CD4-positive, alpha-beta T cell treated with Interleukin-21 for 1 hour (primary cell): ENCODE measurements at regions not wholly inside any gene's neighbourhood (a gene's known extent, or its start where the extent isn't known, plus 50 kb on each side); places are given as distances from the start of the nearest gene placed in this dataset.
"Not testable (repeated sequence)": the region's sequence is repeated elsewhere in the genome, so short reads cannot be mapped to it uniquely, and the experiment has no call there.

Experiments used
- DNase-seq: peaks from one replicate; pipeline ENCODE4 v3.0.0-alpha.2; 2020

DNA sequence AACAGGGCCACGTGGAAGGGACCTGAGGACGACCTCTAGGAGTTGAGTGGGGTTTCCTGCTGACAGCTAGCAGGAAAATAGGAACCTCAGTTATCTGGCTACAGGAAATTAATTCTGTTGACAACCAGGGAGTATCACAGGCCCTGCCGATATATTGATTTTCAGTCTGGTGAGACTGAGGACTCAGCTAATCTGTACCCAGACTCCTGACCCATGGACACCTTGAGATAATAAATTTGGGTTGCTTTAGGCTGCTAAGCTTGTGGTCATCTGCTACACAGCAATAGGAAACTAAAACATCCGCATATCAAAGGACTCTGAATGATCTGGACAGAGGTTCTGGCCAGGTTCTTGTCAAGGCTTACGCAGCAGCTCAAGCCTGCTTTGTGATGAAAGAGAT is 80.8 kb upstream of the CNEP1R1 start:
- DNase-seq: no peak

DNA sequence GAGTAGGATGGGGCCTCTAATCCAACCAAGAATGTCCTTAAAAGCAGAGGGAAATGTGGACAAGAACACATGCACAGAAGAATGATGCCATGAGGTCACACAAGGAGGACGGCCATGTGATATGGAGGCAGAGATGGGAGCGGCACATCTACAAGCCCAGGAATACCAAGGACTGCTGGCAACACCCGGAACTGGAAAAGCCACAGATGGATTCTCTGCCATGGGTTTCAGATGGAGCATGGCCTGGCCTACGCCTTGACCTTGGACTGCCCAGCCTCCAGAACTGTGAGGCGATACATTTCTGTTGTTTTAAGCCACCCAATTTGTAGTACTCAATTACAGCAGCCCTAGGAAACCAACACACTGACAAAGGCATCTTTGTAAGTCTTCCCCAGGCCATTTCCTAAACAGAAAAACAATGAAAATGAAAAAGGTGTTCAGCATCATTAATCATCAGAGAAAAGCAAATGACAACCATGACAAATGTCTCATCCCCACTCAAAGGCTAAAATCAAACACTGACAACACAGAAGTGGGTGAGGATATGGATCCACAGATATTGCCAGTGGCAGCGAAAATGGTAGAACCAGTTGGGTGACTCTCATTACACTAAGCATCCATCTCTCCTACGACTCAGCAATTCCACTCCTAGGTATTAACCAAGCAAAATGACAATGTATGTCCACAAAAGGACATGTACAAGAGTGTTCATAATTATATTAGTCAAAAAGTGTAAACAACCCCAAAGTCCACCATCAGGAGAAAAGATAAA is 76.9 kb upstream of the CNEP1R1 start:
- DNase-seq: no peak

DNA sequence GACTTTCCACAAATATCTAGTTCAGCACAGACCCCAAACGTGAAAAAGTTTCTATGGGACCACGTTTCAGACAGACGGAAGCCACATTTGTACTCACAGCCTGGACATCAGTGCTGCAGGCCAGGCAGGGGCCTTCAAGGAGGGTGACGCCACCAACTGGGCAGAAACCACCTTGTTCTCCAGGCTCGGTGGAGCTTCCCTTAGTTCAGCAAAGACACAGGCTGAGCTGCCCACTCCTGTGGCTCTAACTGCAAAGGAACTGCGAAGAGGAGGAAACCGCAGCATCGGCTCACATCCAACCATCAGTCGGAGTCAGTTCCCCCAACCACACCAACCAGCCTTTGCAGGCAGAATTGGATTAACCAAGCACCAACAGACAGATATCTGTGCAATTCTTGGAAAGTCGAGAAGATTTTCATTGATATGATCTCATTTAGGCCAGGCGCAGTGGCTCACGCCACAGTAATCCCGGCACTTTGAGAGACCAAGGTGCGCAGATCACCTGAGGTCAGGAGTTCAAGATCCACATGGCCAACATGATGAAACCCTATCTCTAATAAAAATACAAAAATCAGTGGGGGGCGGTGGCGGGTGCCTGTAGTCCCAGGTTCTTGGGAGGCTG is 73.3 kb upstream of the CNEP1R1 start:
- no peak for DNase-seq

DNA sequence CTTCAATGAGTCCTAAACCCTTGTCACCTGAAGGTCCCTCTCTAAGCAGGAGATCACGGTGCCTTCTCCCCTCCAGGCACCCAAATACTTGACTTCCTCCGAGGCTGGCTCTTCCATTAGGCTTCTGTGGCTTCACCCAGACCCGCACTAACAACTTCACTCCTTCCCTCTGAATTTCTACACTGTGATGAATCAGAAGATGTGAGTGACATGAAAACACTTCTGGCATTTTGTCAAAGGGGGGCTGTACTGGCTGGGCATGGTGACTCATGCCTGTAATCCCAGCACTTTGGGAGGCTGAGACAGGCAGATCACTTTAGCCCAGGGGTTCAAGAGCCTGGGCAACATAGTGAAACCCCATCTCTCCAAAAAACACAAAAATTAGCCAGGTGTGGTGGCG is 72.6 kb upstream of the CNEP1R1 start:
- DNase-seq: no peak

DNA sequence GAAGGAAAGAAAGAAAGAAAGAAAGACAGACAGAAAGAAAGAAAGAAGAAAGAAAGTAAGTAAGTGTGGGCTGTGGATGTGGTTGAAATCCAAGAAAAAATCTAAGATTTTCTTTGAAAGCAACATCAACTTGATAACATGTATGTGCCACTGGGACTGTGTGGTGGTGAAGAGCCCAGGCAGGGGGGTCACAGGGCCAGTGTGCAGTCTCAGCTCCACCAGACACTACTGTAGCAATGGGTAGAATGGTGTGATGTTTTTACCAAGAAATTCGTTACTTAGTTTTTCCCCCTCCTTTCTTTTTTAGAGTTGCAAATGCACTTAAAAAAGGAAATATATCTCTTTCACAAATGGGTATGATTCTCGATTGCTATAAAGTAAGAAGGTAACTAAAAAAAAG is 71.9 kb upstream of the CNEP1R1 start:
- DNase-seq: no peak

DNA sequence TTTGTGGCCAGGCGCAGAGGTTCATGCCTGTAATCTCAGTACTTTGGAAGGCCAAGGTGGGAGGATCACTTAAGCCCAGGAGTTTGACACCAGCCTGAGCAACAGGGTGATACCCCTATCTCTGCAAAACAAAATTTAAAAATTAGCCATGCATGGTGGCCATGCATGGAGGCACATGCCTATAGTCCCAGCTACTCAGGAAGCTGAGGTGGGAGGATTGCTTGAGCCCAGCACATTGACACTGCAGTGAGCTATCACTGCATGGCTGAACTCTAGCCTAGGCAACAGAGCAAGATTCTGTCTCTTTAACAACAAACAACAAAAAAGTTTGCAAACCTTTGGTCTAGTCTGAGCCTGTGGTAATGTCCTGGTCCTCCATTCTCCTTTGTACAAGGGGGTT is 69.2 kb upstream of the CNEP1R1 start:
- DNase-seq: no peak

DNA sequence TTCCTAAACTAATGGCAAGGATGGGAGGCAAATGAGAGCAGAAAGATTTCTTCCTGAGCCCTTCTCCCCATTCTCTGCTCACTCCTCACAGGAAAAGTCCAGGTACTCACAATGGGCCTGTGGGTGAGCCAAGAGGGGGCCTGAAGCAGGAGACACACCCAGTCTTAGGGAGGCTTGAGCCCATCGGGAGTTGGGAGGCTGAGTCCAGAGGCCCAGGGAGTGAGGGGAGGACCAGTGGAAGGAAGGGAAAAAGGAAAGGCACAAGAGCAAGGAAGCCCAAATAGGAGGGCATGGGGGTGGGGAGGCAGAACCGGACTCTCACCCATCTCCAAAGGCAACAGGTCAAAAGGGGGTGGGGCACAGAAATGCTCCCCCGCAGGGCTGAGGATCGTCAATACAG is 68.1 kb upstream of the CNEP1R1 start:
- no peak for DNase-seq

DNA sequence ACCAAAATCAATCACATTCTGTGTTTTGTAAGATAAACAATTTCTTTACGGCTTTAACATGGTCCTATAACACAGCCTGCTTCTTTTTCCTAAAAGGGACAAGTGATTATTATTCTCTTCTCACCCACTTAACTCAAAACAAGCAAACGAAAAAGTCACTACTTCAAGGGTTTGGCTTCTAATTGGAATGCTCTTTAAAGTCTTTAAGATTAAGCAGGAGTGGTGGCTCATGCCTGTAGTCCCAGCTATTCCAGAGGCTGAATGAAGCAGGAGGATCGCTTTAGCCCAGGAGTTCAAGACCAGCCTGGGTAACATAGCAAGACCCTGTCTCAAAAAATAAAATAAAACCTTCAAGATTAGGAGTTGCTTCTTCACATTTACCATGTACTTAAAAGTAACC is 66.6 kb upstream of the CNEP1R1 start:
- DNase-seq: no peak

DNA sequence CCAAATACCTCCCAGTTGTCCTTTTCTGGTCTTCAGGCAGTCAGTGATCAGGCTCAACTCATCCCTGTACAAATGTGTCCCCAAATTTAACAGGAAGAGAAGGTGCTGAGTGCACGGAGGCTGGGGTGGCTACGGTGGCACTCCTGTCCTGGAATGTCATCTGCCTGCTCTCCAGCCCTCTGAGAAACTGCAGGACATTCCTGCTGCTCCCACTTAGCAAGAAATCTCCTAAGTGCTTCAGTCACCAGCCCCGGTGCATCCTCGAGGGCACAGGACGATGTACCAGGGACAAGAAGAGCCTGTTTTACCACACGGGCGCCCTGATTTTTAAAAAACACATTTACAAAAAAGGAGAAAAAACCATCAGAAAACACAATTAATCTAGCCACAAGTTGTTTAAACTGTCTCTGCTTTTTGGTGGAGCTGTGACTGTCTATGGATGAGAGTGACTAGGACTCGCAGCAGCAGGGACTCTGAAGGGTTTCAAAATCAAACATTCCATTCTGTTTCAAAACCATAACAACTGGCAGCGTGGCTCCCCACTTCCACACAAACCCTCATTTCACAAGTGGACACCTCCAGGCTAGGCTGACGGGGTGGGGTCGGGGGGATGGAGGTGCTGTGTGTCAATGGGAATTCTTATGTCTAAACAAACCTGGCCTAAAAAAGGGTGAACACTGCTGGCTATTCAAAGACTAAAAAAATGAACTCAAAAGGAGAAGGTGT is 65.3 kb upstream of the CNEP1R1 start:
- DNase-seq: no peak

DNA sequence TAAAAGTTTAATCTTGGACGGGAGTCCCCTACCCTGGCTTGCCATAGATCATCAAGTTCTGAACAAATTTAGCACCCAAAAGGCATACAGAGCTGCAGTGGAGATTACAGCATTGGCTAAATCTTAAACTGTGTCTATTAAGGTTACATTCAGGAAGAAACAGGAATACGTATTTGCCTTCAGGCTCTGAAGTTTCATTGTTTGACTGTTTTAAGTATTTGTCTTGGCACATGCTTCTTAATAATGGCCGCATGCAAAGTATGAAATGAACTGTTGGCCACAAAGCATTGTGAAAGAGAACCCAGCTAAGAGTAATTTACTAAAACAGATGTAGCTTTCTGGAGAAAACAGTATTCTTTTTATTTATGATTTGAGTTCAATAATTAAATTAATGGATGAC is 63.9 kb upstream of the CNEP1R1 start:
- no peak for DNase-seq

DNA sequence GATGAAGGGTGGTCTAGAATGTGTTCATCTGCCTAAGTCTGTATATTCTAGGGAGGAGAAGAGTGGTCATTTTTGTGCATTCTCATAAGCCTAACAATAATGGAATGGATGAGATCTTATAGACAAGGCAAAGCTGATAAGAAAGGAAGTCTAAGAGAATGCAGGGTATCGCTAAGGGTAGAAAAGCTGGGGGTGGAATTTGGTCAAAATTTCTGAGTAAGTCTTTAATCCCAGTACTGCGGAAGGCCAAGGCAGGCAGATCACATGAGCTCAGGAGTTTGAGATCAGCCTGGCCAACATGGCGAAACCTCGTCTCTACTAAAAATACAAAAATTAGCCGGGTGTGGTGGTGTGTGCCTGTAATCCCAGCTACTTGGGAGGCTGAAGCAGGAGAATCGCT is 62.5 kb upstream of the CNEP1R1 start:
- not testable (repeated sequence) for DNase-seq

DNA sequence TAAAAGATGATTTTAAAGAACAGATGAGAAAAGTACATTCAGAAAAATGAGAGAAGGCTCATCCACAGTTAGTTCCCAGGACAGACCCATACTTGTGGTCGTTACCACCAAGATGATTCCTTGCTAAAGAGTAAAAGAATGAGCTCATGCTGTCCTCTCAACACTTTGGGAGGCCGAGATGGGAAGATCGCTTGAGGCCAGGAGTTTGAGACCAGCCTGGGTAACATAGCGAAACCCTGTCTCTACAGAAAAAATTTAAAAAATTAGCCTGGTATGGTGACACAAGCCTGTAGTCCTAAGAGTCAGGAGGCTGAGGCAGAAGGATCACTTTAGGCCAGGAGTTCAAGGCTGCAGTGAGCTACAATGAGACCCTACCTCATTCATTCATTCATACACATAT is 60.7 kb upstream of the CNEP1R1 start:
- DNase-seq: no peak

DNA sequence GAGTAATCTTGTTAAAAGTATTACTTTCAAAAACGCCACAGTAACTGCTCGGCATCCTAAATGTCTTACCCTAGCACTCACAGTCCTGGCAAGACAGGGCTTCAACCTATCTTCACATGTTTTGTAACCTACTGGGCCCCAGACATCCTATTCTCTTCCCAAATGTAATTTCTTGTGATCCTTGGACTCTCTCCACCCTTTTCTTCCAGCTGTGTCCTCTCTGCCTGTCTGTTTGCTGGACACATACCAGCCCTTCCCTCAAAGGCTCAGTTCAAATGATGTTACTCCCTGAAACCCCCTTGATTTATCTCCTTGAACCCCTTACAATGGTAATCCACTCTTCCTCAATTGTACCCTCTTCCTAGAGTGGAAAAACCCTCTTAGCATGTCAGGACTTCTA is 60.1 kb upstream of the CNEP1R1 start:
- DNase-seq: no peak

DNA sequence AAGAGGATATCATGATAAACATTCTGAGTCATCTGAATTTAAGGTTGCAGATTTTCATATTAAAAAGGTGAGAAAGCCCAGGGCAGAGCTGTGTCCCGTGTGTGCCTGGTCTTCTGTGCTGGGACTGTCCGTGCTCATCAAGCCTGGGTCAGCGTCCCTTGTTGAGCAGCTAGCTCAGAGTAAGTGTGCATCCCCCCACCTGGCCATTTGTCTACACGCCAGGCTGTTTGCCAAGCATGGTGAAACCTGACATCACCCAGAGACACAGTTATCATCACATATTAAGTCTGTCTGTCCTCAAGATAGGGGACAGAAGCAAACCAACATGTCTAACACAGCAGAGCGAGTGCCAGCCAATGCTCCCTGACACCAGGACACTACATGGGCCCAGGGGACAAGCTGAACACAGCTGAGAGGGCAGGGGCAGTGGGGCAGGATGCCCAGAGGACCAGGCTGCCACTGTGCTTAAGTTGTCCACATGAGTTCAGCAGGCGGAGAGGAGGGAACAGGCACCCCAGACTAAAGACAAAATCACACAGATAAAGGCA is 57.9 kb upstream of the CNEP1R1 start:
- DNase-seq: no peak

DNA sequence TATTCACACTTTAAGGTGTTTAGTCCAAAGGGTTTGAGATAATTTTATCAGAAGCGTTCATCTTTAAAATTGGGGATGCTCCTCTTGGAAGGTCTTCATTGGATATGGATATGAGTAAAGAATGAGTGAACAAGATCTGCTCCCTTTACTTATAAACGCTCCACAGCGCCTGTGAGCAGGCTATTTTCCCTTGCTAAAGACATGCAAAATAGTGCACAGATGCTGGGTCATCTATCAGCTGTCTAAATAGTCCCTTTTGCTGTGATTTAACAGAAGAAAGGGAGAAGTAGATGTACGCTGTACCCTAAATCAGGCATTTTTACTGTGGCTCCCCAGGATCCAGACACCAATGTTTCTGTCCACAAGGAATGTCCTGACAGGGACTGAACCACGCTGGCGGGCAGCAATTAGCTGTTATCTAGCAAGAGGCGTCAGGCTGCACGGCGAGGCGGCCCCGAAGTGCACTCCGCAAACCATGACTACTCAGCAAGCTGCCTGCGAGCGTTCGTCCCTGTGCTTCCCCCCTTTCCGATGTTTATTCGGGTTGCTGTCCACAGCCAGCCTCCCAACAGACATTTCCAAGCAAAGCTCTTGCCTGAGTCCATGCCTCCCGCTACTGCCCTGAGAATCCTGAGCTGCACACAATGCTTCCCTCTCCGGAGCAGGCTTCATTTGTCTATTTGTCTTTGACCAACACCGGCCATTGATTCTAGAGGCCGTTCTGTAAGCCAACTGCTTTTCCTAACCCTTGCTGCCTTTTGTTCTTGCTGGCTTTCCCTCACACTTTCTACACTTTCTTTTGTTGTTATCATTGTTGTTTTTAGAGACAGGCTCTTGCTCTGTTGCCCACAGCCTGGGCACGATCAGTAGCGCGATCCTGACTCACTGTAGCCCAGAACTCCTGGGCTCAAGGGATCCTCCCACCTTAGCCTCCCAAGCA is 55.7 kb upstream of the CNEP1R1 start:
- DNase-seq: no peak

DNA sequence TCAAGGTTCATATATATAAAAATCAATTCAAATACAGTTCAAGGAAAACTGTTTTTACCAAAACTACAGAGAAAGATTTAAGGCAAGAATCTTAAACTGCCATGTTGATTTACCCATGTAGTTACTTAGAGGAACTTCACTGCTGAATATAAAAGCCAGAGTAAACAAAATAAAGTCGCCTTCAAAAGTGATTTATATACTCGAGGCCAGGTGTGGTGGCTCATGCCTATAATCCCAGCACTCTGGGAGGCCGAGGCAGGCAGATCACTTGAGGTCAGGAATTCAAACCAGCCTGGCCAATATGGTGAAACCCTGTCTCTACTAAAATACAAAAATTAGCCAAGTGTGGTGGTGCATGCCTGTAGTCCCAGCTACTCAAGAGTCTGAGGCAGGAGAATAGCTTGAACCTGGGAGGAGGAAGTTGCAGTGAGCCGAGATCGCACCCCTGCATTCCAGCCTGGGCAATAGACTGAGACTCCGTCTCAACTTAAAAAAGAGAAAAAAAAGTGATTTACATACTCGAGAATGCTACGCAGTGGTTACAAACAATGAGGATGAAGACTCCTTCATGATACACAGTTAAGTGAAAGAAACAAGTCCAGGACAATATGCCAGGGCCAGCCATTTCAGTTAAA is 54.1 kb upstream of the CNEP1R1 start:
- no peak for DNase-seq

DNA sequence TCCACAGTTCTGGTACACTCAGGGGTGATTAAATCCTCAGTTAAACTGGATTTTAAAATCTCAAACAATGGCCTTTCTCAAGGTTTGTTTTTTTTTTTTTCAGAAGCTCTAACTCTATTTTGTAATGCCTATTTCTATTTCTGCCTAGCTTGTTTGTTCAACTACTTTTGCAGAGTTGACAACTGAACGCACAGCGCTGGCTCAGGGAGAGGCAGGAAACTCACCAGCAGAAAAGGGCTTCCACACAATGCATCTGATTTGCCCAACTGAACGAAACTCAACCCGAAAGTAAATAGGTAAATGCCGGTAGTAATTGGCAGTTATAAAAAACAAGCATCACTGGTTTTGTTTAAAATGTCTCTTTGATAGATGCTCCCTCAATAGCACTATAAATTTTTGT is 52.7 kb upstream of the CNEP1R1 start:
- no peak for DNase-seq

DNA sequence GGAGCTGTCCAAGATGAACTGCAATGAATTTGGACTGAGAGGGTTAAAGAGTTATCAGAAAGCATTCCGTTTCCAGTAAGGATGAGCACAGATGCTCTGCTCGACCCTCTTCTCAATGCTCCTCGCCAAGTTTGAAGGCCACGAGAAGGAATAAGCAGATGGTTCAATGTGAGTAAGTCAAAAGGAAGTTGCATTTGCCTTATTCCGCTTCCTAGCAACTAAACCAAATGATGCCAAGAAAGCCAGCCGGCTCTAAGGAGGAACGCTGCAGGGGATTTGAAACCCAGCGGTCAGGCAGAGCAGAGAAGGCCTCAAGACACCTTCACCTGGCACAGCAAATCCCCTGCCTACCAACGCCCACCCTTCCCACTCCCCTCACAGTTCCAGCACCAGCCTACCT is 52.1 kb upstream of the CNEP1R1 start:
- no peak for DNase-seq
